ENCODE measurements at regions not wholly inside any gene's neighbourhood (a gene's known extent, or its start where the extent isn't known, plus 50 kb on each side); places are given as distances from the start of the nearest gene placed in this dataset.

DNA sequence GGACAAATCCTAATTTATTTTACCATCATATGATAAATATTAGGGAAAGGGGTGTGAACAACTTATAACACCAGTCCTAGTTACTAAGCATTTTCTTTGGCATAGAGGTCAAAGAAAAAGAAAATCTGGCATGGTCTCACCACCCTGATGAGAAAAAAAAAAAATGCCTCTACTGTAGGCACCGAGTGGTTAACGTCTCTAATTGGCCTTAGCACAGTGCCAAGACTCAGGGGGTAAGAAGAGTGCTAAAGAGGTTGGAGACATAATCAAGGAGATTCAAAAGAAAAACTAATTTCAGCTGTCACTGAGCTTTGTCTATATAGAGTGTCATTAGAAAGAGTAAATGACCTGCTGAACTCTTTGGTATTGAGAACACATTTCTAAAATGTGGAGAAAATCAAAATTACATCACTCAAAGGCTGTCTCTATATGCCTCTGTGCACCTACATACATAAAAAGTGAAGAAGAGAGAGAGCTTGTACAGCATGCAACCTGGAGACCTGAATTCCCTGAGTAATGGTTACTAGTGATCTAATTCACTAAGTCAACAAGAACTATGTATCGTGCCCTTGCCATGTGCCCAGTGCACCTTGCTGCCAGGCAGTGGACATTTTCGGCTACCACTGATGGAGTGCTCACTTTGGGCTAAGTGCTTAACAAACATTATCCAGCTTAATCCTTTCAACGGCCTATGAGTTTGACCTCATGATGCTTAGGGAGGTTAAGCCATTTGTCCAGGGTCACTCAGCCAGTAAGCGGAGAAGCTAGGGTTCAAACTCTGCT lies 113.8 kb upstream of the G2E3 start:
- TF ChIP-seq, protein P1, sequence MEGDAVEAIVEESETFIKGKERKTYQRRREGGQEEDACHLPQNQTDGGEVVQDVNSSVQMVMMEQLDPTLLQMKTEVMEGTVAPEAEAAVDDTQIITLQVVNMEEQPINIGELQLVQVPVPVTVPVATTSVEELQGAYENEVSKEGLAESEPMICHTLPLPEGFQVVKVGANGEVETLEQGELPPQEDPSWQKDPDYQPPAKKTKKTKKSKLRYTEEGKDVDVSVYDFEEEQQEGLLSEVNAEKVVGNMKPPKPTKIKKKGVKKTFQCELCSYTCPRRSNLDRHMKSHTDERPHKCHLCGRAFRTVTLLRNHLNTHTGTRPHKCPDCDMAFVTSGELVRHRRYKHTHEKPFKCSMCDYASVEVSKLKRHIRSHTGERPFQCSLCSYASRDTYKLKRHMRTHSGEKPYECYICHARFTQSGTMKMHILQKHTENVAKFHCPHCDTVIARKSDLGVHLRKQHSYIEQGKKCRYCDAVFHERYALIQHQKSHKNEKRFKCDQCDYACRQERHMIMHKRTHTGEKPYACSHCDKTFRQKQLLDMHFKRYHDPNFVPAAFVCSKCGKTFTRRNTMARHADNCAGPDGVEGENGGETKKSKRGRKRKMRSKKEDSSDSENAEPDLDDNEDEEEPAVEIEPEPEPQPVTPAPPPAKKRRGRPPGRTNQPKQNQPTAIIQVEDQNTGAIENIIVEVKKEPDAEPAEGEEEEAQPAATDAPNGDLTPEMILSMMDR (conservative IDR thresholded peaks at IDR 0.05; ENCODE audit: low read depth, low read length) = no peak
- no peak for TF ChIP-seq EZH2 (IDR thresholded peaks at IDR 0.05; ENCODE audit: borderline replicate concordance, low read depth, low read length, poor library complexity, severe bottlenecking)
